ENCODE measurements at regions not wholly inside any gene's neighbourhood (a gene's known extent, or its start where the extent isn't known, plus 50 kb on each side); places are given as distances from the start of the nearest gene placed in this dataset.

- TF ChIP-seq CTCF (IDR thresholded peaks at IDR 0.05) = no peak
- TF ChIP-seq POLR2A (IDR thresholded peaks at IDR 0.05) = no peak
Measured at GRCh38 chr2:221715523-221716247, 143.6 kb upstream of the EPHA4 start.
